ENCODE measurements at regions not wholly inside any gene's neighbourhood (a gene's known extent, or its start where the extent isn't known, plus 50 kb on each side); places are given as distances from the start of the nearest gene placed in this dataset.

DNA sequence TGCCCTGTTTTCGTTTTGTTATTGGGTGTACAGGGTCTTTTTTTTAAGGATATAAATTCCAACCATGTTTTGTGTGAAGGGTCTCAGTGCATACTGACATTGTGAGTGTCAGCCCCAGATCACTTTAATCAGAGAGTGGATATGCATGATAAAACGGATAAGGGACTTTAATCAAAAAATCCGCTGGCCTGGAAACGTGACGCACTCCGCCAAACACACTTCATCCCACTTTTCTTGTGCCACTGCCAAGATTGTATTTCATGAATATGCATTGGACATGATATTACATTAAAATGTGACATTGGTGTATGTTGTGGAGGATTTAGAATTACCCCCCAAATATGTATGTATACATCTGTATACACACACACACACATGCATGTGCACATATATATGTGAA is 273.1 kb downstream of the VRK1 start:
- TF ChIP-seq CTCF (conservative IDR thresholded peaks at IDR 0.05; ENCODE audit: low read depth, low read length) (no peak), RFX5 (IDR thresholded peaks at IDR 0.05; ENCODE audit: low read depth, low read length) (no peak), POLR2A (IDR thresholded peaks at IDR 0.05; ENCODE audit: low read depth, low read length) (no peak), MAFK (IDR thresholded peaks at IDR 0.05; ENCODE audit: low read depth, low read length) (no peak), CHD1 (IDR thresholded peaks at IDR 0.05; ENCODE audit: low read depth, low read length) (no peak), MXI1 (IDR thresholded peaks at IDR 0.05; ENCODE audit: borderline replicate concordance, low read depth, low read length) (no peak)
- TF ChIP-seq, protein P1, sequence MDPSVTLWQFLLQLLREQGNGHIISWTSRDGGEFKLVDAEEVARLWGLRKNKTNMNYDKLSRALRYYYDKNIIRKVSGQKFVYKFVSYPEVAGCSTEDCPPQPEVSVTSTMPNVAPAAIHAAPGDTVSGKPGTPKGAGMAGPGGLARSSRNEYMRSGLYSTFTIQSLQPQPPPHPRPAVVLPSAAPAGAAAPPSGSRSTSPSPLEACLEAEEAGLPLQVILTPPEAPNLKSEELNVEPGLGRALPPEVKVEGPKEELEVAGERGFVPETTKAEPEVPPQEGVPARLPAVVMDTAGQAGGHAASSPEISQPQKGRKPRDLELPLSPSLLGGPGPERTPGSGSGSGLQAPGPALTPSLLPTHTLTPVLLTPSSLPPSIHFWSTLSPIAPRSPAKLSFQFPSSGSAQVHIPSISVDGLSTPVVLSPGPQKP (IDR thresholded peaks at IDR 0.05; ENCODE audit: borderline replicate concordance, low read depth, low read length): no peak

All from IMR-90 (cell line).